HCT116 (cell line): ENCODE measurements at regions not wholly inside any gene's neighbourhood (a gene's known extent, or its start where the extent isn't known, plus 50 kb on each side); places are given as distances from the start of the nearest gene placed in this dataset.

Experiments
- ATAC-seq: fragments of 200-7000 bp; cut with Tn5 transposase; 2 replicates; pipeline ENCODE4 v1.9.1; 2020; ENCODE audit warnings: mild to moderate bottlenecking, moderate library complexity
- BruUV-seq: library from RNA; stranded (reverse); fragments of 400-500 nt; replicated peaks from 2 replicates; lab custom pipeline; 2021; lab: Mats Ljungman, UMichigan
- CTCF ChIA-PET: fragments of 300-600 bp; sonication (Branson Sonifier 250); formaldehyde crosslinking; loops from one replicate; lab custom pipeline; 2021; ENCODE audit warnings: antibody characterized with exemption; lab: Charles Lee
- POLR2A ChIA-PET: fragments of 300-600, 350-600 bp; sonication (Branson Sonifier 250); formaldehyde crosslinking; loops from one replicate; lab custom pipeline; 2021; ENCODE audit warnings: antibody characterized with exemption; lab: Charles Lee
- RAD21 ChIA-PET, 2 experiments: fragments of 300-600 bp; sonication (Branson Sonifier 250); formaldehyde crosslinking; loops; one replicate each; lab custom pipeline; 2023; ENCODE audit warnings: low total read pairs in 2 of 2; ENCODE audit not compliant: uncharacterized antibody in 2 of 2, unreplicated experiment in 2 of 2, low non-redundant PET in 1 of 2; lab: Charles Lee
- DNase-seq: peaks from one replicate; pipeline ENCODE4 v3.0.0-alpha.2; 2010; ENCODE audit warnings: low read depth, low spot score
- H2AFZ ChIP-seq: fragments of 200-600 bp; shearing (Covaris generic), sonication (generic); 2 replicates; pipeline ENCODE4 v1.6.1; 2017; ENCODE audit warnings: low read depth, mixed run types, mixed read lengths, antibody characterized with exemption, low read length; ENCODE audit not compliant: poor library complexity, severe bottlenecking
- H3K27ac ChIP-seq: 2 replicates; pipeline ENCODE4 v1.5.1; 2012; ENCODE audit warnings: low read depth, low read length
- H3K27me3 ChIP-seq: fragments of 200-600 bp; sonication (generic); 2 replicates; pipeline ENCODE4 v1.6.1; 2016; ENCODE audit warnings: mixed run types, low read length, mixed read lengths; ENCODE audit not compliant: insufficient read depth
- H3K36me3 ChIP-seq, 2 experiments: fragments of 200-500 bp in 1 of 2; fragments of 200-600 bp in 1 of 2; sonication (Bioruptor generic) in 1 of 2; sonication (generic) in 1 of 2; 2 replicates each; pipeline versions ENCODE4 v1.5.1 to v1.6.1; 2014 to 2016; ENCODE audit warnings: low read length in 2 of 2, inconsistent platforms in 1 of 2, mixed read lengths in 1 of 2, mixed run types in 1 of 2; ENCODE audit not compliant: insufficient read depth in 2 of 2, control insufficient read depth in 1 of 2
- H3K4me1 ChIP-seq, 2 experiments: fragments of 200-600 bp in 1 of 2; sonication (generic) in 1 of 2; 2 replicates each; pipeline versions ENCODE4 v1.5.1 to v1.6.1; 2012 to 2017; ENCODE audit warnings: low read length in 2 of 2, inconsistent platforms in 1 of 2, mild to moderate bottlenecking in 1 of 2, mixed read lengths in 1 of 2, mixed run types in 1 of 2, moderate library complexity in 1 of 2; ENCODE audit not compliant: insufficient read depth in 2 of 2, control insufficient read depth in 1 of 2
- H3K4me2 ChIP-seq: fragments of 200-600 bp; sonication (generic); 2 replicates; pipeline ENCODE4 v1.6.1; 2017; ENCODE audit warnings: mixed run types, low read length, mixed read lengths
- H3K4me3 ChIP-seq, 2 experiments: fragments of 200-600 bp in 1 of 2; sonication (generic) in 1 of 2; replicated peaks in 1 of 2; 2 replicates each; pipeline ENCODE4 v1.5.1; 2011 to 2016; ENCODE audit warnings: low read length in 2 of 2, control low read depth in 1 of 2, low read depth in 1 of 2, mild to moderate bottlenecking in 1 of 2, mixed read lengths in 1 of 2, mixed run types in 1 of 2
- H3K79me2 ChIP-seq: fragments of 200-600 bp; sonication (generic); 2 replicates; pipeline ENCODE4 v1.6.1; 2017; ENCODE audit warnings: mild to moderate bottlenecking, mixed run types, low read length, moderate library complexity, mixed read lengths; ENCODE audit not compliant: insufficient read depth
- H3K9ac ChIP-seq: fragments of 200-600 bp; sonication (generic); 2 replicates; pipeline ENCODE4 v1.6.1; 2016; ENCODE audit warnings: low read length, mixed read lengths
- H3K9me2 ChIP-seq: fragments of 200-600 bp; sonication (generic), shearing (Covaris generic); 2 replicates; pipeline ENCODE4 v1.6.1; 2017; ENCODE audit warnings: mixed run types, mild to moderate bottlenecking, moderate library complexity; ENCODE audit not compliant: insufficient read depth
- H3K9me3 ChIP-seq, 2 experiments: fragments of 200-500 bp in 1 of 2; fragments of 200-600 bp in 1 of 2; sonication (Bioruptor generic) in 1 of 2; sonication (generic) in 1 of 2; 2 replicates each; pipeline ENCODE4 v1.6.1; 2014 to 2017; ENCODE audit warnings: low read length in 2 of 2, mixed read lengths in 2 of 2, inconsistent platforms in 1 of 2, low read depth in 1 of 2, mild to moderate bottlenecking in 1 of 2, mixed run types in 1 of 2, moderate library complexity in 1 of 2; ENCODE audit not compliant: control insufficient read depth in 1 of 2, insufficient read depth in 1 of 2
- H4K20me1 ChIP-seq: fragments of 200-600 bp; sonication (generic), shearing (Covaris generic); 2 replicates; pipeline ENCODE4 v1.6.1; 2017; ENCODE audit warnings: mixed run types, mild to moderate bottlenecking, moderate library complexity; ENCODE audit not compliant: insufficient read depth
- EGR1 ChIP-seq: IDR thresholded peaks from 2 replicates; pipeline ENCODE4 v1.6.1; 2012; ENCODE audit warnings: low read depth
- EZH2 ChIP-seq: fragments of 200-600 bp; sonication (generic); IDR thresholded peaks from 2 replicates; pipeline ENCODE4 v1.6.1; 2017; ENCODE audit warnings: antibody characterized with exemption, mixed run types
- POLR2AphosphoS5 ChIP-seq: IDR thresholded peaks from 2 replicates; pipeline ENCODE4 v1.6.1; 2011; ENCODE audit warnings: mild to moderate bottlenecking, low read depth, low read length, moderate library complexity
- SIN3A ChIP-seq: IDR thresholded peaks from 2 replicates; pipeline ENCODE4 v1.6.1; 2012; ENCODE audit warnings: low read depth
- SRF ChIP-seq: IDR thresholded peaks from 2 replicates; pipeline ENCODE4 v1.6.1; 2012; ENCODE audit warnings: low read depth
- TCF7L2 ChIP-seq: IDR thresholded peaks from 2 replicates; pipeline ENCODE4 v1.7.0; 2011; ENCODE audit warnings: borderline replicate concordance, inconsistent platforms; ENCODE audit not compliant: insufficient read depth, insufficient read length; ENCODE audit errors: extremely low read depth
- ZFX ChIP-seq: fragments of 450-650 bp; IDR thresholded peaks from 2 replicates; pipeline ENCODE4 v1.6.1; 2017
- ZNF274 ChIP-seq: fragments of 200-500 bp; sonication (Bioruptor generic); IDR thresholded peaks from 2 replicates; pipeline ENCODE4 v1.6.1; 2014; ENCODE audit warnings: mild to moderate bottlenecking, low read depth, low read length, inconsistent platforms
- intact Hi-C: fragments of 100-400 bp; cut with micrococcal nuclease; formaldehyde crosslinking; loops from 2 replicates; pipeline ENCODE4 v1.10.0; 2022
- TF ChIP-seq, protein P1 (sequence below): IDR thresholded peaks from 2 replicates; pipeline ENCODE4 v1.6.1; 2012; ENCODE audit warnings: low read depth
- TF ChIP-seq, protein P2 (sequence below): IDR thresholded peaks from 2 replicates; pipeline ENCODE4 v1.6.1; 2012

DNA sequence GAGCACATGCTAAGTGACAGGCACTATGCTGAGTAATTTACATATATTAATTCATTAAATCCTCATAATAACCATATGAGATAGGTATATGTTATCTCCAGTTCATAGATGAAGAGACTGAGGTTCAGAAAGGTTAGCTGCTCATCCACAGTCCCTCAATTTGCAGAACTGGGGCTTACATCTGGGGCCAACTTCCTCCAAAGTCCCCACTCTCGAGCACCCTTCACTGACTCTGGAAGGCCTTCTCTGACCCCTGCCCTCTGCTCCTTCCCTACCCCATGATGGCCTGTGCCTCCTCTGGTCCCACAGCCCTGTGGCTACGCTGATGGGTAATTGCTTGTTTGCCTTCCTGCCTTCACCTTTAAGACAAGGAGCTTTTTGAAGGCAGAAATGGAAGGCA is 71.6 kb downstream of the C5orf15 start:
- H4K20me1 ChIP-seq = no peaks in the 10 kb centered on the region
- BruUV-seq = no TSS peak
- CTCF ChIA-PET = no interaction called here
- H3K79me2 ChIP-seq = no peaks in the 10 kb centered on the region
- H3K27ac ChIP-seq = no peak overlapping the region
- DNase-seq = no peak
- RAD21 ChIA-PET = no interaction called here
- no peaks in the 10 kb centered on the region; the same call in 1 of the 2 replicates for H3K27me3 ChIP-seq
- H3K9me2 ChIP-seq = no peaks in the 10 kb centered on the region
- H3K36me3 ChIP-seq = no peaks in the 10 kb centered on the region
- H3K9ac ChIP-seq = no peak overlapping the region
- TF ChIP-seq, protein P1, sequence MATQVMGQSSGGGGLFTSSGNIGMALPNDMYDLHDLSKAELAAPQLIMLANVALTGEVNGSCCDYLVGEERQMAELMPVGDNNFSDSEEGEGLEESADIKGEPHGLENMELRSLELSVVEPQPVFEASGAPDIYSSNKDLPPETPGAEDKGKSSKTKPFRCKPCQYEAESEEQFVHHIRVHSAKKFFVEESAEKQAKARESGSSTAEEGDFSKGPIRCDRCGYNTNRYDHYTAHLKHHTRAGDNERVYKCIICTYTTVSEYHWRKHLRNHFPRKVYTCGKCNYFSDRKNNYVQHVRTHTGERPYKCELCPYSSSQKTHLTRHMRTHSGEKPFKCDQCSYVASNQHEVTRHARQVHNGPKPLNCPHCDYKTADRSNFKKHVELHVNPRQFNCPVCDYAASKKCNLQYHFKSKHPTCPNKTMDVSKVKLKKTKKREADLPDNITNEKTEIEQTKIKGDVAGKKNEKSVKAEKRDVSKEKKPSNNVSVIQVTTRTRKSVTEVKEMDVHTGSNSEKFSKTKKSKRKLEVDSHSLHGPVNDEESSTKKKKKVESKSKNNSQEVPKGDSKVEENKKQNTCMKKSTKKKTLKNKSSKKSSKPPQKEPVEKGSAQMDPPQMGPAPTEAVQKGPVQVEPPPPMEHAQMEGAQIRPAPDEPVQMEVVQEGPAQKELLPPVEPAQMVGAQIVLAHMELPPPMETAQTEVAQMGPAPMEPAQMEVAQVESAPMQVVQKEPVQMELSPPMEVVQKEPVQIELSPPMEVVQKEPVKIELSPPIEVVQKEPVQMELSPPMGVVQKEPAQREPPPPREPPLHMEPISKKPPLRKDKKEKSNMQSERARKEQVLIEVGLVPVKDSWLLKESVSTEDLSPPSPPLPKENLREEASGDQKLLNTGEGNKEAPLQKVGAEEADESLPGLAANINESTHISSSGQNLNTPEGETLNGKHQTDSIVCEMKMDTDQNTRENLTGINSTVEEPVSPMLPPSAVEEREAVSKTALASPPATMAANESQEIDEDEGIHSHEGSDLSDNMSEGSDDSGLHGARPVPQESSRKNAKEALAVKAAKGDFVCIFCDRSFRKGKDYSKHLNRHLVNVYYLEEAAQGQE = no peak
- TF ChIP-seq ZFX = no peak
- TF ChIP-seq, protein P2, sequence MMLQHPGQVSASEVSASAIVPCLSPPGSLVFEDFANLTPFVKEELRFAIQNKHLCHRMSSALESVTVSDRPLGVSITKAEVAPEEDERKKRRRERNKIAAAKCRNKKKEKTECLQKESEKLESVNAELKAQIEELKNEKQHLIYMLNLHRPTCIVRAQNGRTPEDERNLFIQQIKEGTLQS = no peak
- no peak for TF ChIP-seq SRF
- no peak for TF ChIP-seq EZH2
- TF ChIP-seq SIN3A = no peak
- no peak for TF ChIP-seq ZNF274
- no peak for TF ChIP-seq EGR1
- TF ChIP-seq TCF7L2 = no peak
- TF ChIP-seq POLR2AphosphoS5 = no peak
- H3K4me2 ChIP-seq = no peak overlapping the region
- ATAC-seq = no peak
- no peak overlapping the region for H3K4me3 ChIP-seq
- no peaks in the 10 kb centered on the region for H3K4me1 ChIP-seq
- POLR2A ChIA-PET = no interaction called here
- intact Hi-C loops = no loop called here
- H2AFZ ChIP-seq = no peak overlapping the region
- H3K9me3 ChIP-seq = no peaks in the 10 kb centered on the region
